ENCODE measurements at regions not wholly inside any gene's neighbourhood (a gene's known extent, or its start where the extent isn't known, plus 50 kb on each side); places are given as distances from the start of the nearest gene placed in this dataset.

DNA sequence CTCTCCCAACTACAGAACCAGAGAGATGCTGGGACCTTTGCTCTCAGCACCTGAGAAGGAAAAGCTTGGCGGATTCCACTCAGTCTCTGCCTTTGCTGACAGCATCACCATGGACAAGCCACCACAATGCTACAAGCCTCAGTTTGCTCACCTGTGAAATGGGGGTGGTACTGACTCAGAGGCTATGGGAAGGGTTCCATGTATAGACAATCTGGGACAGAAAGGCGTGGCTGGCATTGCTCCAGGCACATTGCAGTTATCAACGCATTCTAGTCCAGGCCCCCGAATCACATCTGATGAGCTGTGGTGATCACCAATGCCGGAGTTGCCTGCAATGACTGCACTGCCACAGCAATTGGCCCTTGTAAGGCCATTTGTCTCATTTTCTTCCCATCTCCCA is 72.6 kb downstream of the ISX start:
- no peak for TF ChIP-seq ZFX (IDR thresholded peaks at IDR 0.05; ENCODE audit: borderline replicate concordance)
- TF ChIP-seq, protein P1, sequence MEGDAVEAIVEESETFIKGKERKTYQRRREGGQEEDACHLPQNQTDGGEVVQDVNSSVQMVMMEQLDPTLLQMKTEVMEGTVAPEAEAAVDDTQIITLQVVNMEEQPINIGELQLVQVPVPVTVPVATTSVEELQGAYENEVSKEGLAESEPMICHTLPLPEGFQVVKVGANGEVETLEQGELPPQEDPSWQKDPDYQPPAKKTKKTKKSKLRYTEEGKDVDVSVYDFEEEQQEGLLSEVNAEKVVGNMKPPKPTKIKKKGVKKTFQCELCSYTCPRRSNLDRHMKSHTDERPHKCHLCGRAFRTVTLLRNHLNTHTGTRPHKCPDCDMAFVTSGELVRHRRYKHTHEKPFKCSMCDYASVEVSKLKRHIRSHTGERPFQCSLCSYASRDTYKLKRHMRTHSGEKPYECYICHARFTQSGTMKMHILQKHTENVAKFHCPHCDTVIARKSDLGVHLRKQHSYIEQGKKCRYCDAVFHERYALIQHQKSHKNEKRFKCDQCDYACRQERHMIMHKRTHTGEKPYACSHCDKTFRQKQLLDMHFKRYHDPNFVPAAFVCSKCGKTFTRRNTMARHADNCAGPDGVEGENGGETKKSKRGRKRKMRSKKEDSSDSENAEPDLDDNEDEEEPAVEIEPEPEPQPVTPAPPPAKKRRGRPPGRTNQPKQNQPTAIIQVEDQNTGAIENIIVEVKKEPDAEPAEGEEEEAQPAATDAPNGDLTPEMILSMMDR (IDR thresholded peaks at IDR 0.05): no peak
- H3K27ac ChIP-seq: no peak overlapping the region

DNA sequence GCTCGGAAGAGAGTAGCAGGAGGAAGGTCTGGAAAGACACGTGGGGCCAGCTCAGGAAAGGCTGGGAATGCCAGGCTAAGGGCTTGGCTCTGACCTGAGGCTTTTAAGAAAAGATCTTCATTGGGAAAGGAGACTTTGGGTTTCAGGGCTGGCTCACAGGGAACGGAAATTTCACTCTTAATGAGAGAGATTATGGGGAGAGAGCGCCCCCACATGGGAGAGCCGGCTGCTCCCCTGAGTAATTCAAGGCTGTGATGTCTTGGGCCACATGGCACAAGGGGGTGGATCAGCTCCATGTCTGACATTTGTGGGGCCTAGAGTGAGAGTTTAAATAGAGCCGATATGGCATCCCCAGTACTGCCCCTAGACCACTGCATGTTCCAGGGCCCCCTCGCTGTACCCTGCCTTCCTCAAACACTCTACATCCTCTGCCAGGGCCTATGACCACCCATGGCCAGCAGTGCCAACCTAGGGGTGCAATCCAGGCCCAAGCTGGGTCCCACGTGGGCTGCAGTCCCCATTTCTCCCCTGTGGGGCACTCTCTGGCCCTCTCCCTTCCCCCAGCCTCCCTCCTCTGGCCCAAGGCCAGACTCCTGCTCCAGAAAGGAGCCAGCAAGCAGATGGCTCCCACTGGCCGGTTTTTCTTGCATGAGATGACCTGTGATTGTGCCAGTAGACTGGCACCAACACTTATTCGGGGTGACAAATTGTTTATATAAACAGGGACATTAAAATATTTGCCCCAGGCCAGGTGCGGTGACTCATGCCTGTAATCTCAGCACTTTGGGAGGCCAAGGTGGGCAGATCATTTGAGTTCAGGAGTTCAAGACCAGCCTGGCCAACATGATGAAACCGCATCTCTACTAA is 75.2 kb downstream of the ISX start:
- no peak overlapping the region for H3K27ac ChIP-seq
- TF ChIP-seq, protein P1 (IDR thresholded peaks at IDR 0.05): 0 out of 2 replicates have a peak, but pooled peaks have one; percentile 11
- TF ChIP-seq ZFX (IDR thresholded peaks at IDR 0.05; ENCODE audit: borderline replicate concordance): no peak

DNA sequence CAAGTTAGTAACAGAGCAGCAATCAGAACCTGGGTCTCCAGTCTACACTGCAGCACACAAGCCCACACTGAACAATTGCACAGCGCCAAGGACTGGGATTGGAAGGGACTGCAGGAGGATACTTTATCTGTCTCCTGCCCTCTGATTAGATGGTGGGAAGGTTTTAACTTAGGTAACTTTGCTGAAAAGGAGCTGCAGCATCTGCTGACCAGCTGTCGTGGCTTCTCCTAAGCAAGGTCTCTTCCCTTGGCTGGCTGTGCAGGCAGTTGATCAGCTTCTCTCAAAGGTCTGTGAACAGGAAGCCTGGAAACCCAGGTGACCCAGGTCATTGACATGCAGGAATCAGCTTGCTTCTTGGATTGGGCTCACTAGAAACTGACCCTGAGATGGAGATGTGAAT is 82.4 kb downstream of the ISX start:
- TF ChIP-seq ZFX (IDR thresholded peaks at IDR 0.05; ENCODE audit: borderline replicate concordance): no peak
- TF ChIP-seq, protein P1 (IDR thresholded peaks at IDR 0.05): no peak
- no peak overlapping the region for H3K27ac ChIP-seq

DNA sequence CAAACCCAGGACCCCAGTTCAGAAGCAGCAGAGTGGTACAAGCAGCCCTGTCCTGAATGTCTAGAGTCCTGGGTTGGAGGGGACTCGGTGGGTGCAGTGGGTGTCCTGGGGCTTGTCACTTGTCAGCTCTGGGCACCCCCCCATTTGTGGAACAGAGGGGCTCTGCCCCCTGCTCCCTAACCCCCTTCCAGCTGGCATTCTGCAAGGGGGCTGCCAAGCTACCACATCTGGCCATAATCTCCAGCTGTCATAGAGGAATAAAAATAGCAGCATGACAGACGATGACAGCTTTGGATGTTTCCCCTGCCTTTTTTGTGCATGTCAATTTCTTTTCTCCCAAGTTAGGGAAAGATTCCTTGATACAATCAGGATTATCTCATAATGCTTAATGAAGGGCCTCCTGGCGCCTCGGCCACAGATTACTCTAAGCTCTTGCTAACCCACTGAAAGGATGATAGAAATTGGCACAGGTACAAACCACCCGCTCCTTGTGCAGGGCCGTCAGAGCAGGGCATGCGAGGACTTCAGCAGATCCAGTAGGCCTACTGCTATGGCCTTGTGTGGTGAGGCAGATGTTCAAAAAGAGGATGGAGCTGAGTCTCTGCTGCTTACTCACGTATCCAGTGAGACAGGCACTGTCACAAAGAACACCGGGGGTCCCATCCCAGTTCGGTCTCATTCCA is 83.0 kb downstream of the ISX start:
- no peak overlapping the region for H3K27ac ChIP-seq
- TF ChIP-seq ZFX (IDR thresholded peaks at IDR 0.05; ENCODE audit: borderline replicate concordance): no peak
- TF ChIP-seq, protein P1 (IDR thresholded peaks at IDR 0.05): no peak

DNA sequence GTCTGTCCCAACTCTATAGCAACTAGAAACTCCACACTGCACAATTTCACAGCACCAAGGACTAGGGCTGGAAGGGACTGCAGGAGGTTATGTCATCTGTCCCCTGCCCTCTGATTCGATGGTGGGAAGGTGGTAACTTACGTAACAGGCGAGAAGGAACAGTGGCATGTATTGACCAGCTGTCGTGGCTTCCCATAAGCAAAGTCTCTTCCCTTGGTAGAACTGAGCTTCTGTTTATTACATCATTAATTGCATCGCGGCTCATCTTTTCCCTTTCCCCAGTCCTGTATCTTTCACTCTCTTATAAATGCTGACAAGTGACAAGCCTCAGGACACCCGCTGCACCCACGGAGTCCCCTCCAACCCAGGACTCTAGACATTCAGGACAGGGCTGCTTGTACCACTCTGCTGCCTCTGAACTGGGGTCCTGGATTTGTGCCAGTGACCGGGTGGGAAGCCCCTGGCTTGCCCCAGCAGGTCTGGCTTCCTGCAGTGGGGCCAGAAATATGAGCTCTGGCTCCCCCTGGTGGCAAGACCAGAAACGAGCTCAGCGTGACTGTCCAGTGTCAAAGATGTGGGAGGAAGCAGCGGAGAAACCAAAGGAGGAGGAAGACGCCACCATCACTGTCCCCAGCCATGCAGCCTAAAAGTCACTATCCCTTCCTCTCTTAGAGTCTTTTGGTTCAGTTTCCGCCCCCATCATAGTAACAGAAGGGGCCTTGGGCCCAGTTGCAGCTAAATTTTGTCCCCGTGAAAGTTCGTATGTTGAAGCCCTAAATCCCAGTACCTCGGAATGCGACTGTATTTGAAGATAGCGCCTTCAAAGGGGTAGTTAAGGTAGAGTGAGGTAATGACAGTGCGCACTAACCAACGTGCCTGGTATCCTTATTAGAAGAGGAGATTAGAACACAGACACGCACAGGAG is 84.5 kb downstream of the ISX start:
- TF ChIP-seq, protein P1 (IDR thresholded peaks at IDR 0.05): peak; percentile 94
- no peak for TF ChIP-seq ZFX (IDR thresholded peaks at IDR 0.05; ENCODE audit: borderline replicate concordance)

DNA sequence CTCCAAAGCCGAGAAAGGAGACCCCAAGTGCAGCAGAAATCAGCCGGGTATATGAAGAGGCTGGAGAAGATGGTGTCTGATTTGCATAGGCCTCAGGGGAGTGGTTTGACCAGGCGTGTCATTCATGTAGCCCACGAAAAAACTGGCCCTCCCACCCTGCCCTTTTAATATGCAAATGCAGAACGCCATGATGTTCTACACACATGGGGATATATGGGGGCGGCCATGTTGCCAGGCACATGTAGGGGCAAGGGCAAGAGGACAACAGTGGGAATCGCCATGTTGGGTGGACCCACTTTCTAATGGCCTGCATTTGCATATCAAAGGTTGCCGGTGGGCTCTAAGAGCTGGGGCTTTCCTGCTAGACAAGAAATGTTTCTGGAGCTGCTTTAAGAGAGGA is 86.4 kb downstream of the ISX start:
- H3K27ac ChIP-seq: no peak overlapping the region
- TF ChIP-seq, protein P1 (IDR thresholded peaks at IDR 0.05): no peak
- no peak for TF ChIP-seq ZFX (IDR thresholded peaks at IDR 0.05; ENCODE audit: borderline replicate concordance)

More for the DNA sequence above, 84.5 kb downstream of the ISX start:
- H3K27ac ChIP-seq: no peak overlapping the region

Data from 22Rv1 (cell line).